ENCODE measurements at regions not wholly inside any gene's neighbourhood (a gene's known extent, or its start where the extent isn't known, plus 50 kb on each side); places are given as distances from the start of the nearest gene placed in this dataset.
A peak's percentile ranks its signal among the peaks of the same experiment; 100 is the strongest.

DNA sequence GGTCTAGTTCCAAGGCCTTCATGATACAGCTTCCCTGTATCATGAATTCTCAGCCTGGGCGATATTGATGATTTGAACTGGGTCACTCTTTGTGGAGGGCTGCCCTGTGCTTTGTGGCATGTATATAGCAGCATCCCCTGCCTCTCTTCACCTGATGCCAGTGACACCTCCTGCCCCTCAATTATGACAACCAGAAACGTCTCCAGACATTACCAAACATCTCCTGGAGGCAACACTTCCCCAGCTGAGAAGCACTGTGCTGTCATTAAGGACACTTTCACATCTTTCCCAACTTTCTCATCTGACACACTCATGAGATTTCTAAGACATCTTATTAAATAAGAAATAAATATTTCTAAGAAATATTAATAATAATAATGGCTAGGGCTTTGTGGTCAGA is 315.3 kb downstream of the BCL11B start:
- DNase-seq (ENCODE audit: low read depth): no peak
- no peak overlapping the region for H3K4me3 ChIP-seq (ENCODE audit: low read depth, low read length)

DNA sequence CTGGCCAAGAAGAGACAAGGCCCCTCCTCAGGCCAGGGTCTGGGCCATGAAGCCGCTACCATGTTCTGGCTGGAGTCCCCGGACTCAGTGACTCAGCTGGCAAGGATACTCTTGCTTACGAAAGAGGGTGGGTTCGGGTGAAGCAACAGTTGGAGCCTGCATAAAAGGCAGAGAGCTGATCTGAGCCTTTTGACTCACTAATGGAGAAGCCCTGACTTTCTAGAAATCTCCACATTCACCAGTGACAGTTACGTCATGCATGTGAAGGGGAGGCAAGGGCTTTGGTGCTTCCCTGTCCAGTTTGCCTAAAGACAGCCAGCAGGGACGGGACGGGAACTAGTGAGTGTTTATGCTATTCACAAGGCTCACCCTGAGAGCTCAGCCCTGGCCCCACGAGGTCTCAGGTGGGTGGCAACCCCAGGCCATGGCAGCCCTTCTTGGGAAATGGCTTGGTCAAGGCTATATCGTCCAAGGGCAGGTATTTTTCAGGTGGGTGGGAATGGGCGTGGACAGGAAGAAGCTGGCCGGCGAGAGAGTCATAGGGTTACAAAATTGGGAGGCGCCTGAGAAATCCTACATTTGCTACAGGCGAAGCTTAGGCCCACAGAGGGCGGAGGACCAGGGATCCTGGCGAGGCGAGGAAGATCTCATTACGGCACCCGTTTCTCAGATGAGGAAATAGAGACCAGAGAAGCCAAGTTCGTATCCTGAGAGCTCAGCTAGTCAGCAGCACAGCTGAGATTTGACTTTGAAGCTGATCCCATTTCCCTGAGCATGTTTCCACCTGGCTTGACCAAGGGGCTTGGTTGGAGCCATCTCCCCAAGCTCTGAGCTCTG is 314.6 kb downstream of the BCL11B start:
- H3K4me3 ChIP-seq (ENCODE audit: low read depth, low read length): no peak overlapping the region
- DNase-seq (ENCODE audit: low read depth): peak; percentile 56

DNA sequence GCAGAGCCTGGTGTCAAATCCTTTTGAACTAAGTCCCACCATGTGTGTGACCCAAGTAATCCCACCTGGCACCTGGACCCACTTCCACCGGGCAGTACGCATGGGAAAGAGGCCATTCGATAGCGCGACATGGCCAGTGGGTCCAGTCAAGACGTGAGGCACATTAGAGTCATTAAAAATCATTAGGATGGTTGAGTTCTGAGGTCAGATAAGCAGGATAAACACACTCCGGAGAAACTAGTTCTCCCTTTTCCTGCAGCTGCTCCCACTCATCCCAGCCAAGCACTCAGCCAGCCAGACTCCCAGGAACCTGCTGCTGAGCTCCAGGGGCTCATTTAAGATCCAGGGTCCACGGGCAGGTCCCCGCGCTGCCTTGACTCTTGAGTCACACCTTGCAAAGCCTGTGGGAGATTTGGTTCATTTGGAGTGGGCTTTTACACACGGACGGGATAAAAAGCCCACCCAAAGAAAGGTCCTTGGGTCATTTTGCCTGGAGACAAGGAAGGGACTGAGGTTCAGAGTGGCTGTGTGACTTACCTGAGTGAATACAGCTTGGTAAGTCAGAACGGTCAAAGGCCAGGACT is 313.9 kb downstream of the BCL11B start:
- DNase-seq (ENCODE audit: low read depth): no peak
- no peak overlapping the region for H3K4me3 ChIP-seq (ENCODE audit: low read depth, low read length)

DNA sequence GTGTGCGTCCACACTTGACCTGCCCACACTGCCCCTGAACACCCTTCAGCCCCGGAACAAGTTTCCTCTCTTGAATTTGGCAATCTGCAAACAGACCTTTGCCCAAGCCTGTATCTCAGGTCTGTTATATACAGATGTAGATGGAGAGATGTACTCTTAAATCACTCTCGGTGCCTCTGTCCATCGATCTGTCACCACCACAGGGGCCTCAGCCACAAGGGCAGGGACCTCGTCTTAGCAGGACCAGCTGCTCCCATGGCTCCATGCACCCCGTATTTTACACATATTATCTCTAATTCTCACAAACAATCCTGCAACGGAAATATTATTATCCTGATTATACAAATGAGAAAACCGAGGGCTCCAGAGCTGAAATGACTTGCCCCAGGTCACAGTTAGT is 313.4 kb downstream of the BCL11B start:
- H3K4me3 ChIP-seq (ENCODE audit: low read depth, low read length): no peak overlapping the region
- no peak for DNase-seq (ENCODE audit: low read depth)

DNA sequence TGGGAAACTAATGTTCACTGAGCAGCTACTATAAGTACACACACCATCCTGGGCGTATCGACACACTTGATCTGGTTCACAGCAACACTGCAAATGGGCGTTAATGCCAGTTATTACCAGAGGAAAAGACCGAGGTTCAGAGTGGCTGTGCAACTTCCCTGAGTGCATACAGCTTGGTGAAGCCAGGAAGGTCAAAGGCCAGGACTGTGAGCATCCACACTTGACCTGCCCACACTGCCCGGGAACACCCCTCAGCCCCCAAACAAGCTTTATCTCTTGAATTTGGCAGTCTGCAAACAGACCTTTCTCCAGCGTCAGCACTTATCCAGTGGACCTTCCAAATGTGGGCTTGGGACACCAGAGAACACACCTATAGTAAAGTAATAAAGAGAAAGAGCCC is 312.6 kb downstream of the BCL11B start:
- no peak for DNase-seq (ENCODE audit: low read depth)
- H3K4me3 ChIP-seq (ENCODE audit: low read depth, low read length): no peak overlapping the region

DNA sequence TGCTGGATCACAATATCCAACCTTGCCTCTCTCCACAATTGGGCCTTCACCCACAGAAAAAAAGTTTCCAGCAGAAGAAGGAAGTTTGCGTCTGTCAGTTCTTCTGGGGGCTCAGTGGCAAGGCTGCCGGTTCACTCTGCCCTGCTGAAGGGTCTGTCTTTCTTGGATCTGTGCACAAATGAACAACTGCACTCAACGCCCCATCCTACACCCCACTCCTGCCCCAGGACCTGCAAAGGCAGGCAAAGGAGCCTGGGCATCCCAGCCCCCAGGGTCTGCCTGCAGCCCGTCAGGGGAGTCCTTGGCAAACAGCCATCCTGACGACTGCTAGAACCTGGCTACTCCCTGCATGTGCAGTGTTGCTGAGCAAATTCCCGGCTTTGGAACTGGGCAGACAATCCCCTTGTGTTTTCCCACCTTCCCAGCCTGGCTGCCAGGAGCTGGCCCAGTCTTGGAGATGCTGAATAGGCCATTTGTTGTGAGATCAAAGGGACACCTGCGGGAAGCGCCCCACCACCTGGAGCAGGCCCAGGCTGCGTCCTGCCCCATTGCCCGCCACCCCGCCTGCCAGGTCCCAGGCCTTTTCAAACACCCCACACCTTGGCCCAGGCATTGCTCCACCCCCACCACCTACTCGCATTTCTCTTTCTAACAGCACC is 311.9 kb downstream of the BCL11B start:
- no peak for DNase-seq (ENCODE audit: low read depth)
- H3K4me3 ChIP-seq (ENCODE audit: low read depth, low read length): no peak overlapping the region

DNA sequence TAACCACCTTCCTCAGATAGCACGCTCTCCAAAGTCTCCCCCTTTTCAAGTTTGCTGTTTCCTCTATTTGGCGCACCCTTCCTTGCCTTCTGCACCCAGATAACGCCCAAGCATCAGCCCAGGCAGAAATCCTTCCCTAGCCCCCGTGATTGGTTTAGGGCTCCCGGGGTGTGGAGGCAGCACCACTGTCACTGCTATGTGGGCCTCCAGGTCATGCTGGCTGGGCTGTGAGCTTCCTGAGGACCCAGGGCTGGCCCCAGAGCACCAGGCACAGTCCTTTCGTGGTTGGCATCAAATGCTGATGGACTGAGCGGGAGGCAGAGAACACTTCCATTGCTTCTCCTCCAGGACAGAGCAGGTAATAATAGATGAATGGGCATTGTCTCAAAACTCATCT is 311.4 kb downstream of the BCL11B start:
- no peak overlapping the region for H3K4me3 ChIP-seq (ENCODE audit: low read depth, low read length)
- DNase-seq (ENCODE audit: low read depth): no peak

DNA sequence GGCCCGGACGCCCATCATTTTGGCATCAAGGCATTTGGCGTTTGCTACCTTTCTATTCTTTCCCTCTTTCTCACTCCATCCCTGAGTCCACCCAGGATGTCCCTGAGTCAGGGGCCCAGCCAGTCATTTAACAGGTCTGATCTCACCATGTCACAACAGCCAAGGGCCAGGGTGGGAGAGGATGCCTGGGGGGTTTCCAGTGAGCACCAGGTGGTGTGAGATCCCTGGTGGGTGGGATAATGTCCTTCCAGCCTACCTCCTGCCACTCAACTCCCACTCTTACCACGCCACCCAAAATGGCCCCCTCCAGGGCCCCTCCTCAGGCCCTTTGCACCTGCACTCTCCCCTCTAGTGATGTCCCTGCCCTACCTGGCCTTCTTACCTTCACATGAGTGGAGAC is 310.8 kb downstream of the BCL11B start:
- DNase-seq (ENCODE audit: low read depth): no peak
- no peak overlapping the region for H3K4me3 ChIP-seq (ENCODE audit: low read depth, low read length)

DNA sequence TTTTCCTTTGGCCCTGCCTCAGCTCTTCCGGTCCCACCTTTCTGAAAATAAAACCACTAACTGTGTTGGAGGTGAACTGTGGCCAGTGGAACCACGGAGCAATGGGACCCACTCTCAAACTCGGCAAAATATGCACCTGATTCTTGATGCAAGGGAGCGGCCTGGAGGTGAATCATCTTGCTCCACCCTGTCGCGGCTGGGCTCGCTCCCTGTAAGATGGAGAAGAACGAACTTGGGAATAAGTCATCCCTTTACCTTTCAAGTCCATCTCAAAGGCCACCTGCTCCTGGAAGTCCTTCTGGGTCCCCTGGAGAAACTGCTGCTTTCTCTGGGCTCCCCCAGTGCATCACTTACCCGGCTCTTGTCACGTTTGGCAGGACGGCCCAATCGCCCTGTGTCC is 309.9 kb downstream of the BCL11B start:
- no peak for DNase-seq (ENCODE audit: low read depth)
- H3K4me3 ChIP-seq (ENCODE audit: low read depth, low read length): no peak overlapping the region

DNA sequence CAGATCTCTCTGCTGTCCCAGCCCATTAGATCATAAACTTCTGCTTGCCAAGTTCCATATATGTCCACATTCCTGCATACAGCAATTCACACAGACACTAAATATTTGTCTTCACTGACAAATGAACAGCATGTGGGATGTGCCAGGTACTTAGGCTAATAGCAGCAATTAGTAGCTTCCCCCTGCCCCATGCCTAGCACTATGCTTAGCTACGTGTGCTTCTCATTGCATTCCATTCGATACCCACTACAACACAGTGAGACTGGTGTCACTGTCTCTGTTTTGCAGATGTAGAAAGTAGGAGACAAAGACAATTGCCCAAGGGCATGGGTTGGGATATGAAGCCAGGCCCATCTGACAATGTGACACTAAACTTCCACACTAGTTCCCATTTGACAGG is 308.4 kb downstream of the BCL11B start:
- no peak for DNase-seq (ENCODE audit: low read depth)

DNA sequence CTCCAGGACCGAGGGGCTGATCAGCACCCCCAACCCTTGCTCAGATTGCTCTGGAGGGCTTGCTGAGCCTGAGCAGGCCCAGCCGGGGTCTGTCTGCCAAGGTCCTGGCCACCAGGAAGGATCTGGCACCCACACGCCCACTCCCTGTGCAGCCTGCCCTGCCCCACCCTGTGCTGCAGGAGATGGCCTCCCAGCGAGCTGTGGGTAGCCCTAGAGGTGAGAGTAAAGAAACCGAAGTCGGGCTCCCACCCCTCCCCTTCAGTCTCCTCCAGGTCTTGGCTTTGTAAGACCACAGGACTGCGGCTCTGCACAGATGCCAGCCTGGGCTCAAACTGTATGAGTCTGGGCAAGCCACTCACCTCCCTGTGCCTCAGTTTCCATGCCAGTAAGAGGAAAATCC is 307.8 kb downstream of the BCL11B start:
- no peak overlapping the region for H3K4me3 ChIP-seq (ENCODE audit: low read depth, low read length)
- no peak for DNase-seq (ENCODE audit: low read depth)

More for the DNA sequence above, 308.4 kb downstream of the BCL11B start:
- no peak overlapping the region for H3K4me3 ChIP-seq (ENCODE audit: low read depth, low read length)

DNA sequence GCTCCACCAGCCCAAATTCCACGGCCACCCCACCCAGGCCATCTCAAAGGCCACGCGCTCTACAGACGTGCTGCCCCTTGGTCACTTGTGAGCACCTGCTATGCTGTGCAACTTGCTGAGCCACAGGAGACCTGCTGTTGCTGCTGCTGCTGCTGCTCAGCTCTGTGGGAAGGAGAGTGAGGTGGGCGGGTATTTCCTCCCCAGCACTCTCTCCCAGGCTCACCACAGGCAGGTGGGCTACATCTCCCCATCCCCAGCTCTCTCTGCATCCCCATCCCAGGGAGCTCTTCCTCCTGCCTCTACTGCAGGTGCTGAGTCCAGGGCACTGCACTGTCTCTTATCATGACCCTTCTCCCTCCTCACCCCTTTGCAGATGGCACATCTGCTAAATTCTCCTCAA is 306.9 kb downstream of the BCL11B start:
- no peak overlapping the region for H3K4me3 ChIP-seq (ENCODE audit: low read depth, low read length)
- no peak for DNase-seq (ENCODE audit: low read depth)

DNA sequence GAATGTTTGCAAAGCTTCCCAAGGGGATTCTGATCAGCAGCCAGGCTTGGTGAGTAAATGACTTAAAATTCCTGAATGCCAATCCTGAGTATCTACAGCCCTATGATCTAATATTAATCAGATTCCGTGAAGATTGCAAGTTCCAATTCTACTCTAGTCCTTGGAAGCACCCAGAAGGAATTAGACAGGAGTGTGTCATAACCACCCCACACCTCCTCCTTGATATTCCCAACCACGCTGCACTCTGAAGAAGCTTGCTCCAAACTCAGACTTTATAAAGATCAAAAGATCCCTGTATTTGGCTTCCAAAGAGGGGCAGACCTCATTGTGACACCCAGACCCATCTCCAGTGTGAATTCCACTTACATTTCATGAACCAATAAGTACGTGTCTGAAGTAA is 306.0 kb downstream of the BCL11B start:
- no peak overlapping the region for H3K4me3 ChIP-seq (ENCODE audit: low read depth, low read length)
- no peak for DNase-seq (ENCODE audit: low read depth)

DNA sequence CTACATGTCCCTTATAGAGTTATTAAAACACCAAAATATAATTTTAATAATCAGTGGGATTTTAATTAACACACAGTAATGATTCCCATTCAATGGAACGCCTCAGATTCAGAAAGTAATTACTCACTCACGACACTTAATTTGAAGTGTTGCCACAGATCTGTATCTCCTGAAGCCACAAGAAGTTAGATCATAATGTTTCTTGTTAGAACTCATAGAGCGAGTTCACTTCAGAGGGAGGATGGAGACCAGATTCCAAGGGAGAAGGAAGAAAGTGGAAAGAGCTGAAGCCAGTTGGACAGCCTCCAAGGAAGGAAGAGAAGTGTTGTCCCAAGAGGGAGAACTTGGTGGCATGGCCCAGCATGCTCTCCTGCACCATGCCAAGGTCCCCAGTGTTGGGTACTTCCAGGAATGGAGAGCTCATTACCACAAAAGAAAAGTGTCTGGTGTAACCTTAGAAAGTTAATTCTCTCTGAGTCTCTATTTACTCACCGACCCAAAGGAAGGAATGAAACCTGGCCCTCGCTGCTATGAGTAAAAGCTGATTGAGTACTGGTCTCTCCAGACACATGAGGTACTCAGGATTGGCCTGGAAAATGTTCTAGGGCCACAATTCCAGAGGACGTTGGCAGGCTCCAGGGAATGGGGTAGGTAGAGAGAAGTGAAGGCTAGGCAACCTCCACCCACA is 305.4 kb downstream of the BCL11B start:
- no peak overlapping the region for H3K4me3 ChIP-seq (ENCODE audit: low read depth, low read length)
- DNase-seq (ENCODE audit: low read depth): no peak

DNA sequence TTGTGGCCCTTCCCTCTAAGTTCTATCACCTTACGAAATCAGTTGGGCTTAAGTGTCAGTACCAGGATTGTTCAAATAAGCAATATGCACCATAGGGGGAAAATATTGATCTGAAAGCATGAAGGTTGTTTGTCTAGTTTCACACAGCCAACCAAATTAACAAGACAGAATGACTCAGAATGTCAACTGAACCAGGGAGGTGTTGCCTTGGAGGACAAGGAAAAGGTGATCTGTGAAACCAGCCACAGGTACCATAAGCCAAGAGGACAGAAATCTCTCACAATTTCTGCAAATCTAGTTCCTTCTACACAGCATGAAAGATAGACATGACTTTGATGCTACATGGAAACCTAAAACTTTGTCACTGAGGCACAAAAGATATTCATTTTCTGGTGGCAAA is 297.9 kb downstream of the BCL11B start:
- DNase-seq (ENCODE audit: low read depth): no peak
- no peak overlapping the region for H3K4me3 ChIP-seq (ENCODE audit: low read depth, low read length)

DNA sequence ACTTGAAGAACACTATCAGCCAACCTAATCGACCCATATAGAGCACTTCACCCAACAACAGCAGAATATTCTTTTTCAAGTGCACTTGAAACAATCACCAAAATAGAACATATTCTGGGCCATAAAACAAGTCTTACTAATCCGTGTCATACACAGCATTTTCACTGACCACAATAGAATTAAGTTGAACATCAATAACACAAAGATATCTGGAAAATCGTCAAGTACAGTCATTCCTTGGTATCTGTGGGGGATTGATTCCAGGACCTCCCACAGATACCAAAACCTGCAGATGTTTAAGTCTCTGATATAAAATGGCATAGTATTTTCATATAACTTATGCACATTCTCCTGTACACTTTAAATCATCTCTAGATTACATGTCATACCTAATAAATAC is 295.7 kb downstream of the BCL11B start:
- no peak overlapping the region for H3K4me3 ChIP-seq (ENCODE audit: low read depth, low read length)
- no peak for DNase-seq (ENCODE audit: low read depth)

DNA sequence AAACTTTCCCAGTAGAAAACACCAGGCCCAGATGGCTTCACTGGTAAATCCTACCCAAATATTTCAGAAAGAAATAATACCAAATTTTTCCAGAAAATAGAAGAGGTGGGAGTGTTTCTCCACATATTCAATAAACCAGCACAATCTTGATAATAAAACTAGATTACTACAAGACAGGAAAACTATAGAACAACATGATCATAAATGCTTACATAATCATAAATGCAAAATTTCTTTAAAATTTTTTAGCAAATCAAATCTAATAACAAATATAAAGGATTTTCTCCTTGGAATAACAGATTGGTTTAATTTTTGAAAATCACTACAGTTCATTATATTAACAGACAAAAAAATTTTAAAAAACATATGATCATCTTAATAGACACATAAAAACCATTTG is 294.5 kb downstream of the BCL11B start:
- DNase-seq (ENCODE audit: low read depth): no peak
- no peak overlapping the region for H3K4me3 ChIP-seq (ENCODE audit: low read depth, low read length)

DNA sequence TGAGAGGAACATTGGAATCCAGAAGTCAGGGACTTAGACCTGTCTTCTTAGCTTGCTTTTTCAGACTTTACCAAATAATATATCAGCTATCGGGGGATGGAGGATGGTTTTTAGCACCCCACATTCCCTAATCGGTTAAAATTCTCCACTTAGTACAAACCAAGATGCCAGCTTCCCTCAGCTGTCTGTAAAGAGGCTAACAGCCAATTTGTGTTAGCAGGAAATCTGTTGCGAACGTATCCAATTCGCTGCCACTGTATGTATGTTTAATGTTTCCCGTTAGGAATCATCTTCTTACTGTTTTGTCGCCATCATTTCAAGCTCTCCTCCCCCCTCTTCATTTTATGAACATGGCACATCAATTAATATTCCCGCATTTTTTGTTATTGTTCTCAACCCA is 289.0 kb downstream of the BCL11B start:
- DNase-seq (ENCODE audit: low read depth): no peak
- no peak overlapping the region for H3K4me3 ChIP-seq (ENCODE audit: low read depth, low read length)

DNA sequence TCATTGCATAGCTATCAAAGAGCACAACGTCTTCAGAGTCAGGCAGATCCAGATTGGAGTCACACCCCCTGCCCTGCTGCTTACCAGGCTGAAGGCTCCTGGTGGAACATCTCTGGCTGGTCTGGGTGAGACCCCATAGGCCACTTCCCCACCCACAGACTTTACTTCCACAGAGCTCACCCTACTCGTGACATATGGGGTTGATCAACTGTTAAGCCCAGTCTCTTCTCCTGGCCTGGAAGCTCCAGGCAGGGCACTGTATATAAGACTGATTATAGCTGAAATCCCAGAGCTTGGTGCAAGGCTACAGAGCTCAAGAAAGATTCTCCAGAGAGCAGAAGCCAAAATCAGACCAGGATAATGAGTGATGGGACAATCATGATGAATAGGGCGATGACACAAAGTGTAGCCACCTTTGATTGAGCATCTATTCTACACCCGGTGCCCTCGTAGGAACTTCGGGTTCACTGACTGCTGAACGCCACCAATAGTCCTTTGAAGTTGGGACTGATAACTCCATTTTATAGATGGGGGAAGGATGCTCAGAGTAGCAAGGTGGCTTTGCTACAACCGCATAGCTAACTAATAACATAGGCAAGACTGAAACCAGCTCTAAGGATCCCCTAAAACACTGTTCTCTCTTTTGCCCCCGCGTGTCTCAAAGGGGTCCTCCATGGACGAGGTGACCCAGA is 287.8 kb downstream of the BCL11B start:
- no peak overlapping the region for H3K4me3 ChIP-seq (ENCODE audit: low read depth, low read length)
- no peak for DNase-seq (ENCODE audit: low read depth)

DNA sequence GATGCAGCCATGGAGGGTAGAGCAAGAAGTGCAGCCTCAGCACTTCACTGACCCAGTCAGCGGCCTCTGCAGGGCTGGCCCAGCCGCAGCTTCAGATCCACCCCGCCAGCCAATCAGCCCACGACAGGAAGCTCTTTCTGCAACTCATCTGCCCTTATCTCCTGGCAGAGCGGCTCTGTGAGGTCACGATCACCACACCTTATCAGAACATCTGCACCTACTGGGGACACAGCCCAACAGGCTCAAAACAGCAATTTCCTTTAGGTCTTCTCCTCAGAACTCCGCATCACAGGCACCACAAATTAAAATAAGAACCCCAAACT is 287.3 kb downstream of the BCL11B start:
- no peak for DNase-seq (ENCODE audit: low read depth)
- no peak overlapping the region for H3K4me3 ChIP-seq (ENCODE audit: low read depth, low read length)
